ENCODE measurements at regions not wholly inside any gene's neighbourhood (a gene's known extent, or its start where the extent isn't known, plus 50 kb on each side); places are given as distances from the start of the nearest gene placed in this dataset.
"Not testable (repeated sequence)": the region's sequence is repeated elsewhere in the genome, so short reads cannot be mapped to it uniquely, and the experiment has no call there.

DNA sequence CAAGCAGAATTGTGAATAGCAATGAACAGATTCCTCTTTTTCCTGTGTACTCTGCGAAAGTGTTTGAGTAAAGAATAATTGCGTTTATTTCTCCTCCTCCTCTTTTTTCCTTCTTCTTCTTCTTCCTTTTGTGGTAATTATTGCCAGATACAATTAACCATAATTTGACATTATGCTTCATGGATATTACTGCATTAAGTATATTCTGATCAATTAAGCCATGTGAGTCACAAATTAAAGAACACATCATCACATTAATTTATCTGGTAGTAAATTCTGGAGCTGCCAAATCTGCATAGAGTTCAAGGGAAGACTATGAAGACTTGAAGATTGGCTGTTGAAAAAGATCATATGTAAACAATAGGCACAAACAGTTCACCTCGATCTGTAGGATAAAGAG, 72.9 kb upstream of the TFPI start:
- FAIRE-seq (no peak), DNase-seq (ENCODE audit: insufficient read length, low spot score) (no peak)
- TF ChIP-seq, protein P1, sequence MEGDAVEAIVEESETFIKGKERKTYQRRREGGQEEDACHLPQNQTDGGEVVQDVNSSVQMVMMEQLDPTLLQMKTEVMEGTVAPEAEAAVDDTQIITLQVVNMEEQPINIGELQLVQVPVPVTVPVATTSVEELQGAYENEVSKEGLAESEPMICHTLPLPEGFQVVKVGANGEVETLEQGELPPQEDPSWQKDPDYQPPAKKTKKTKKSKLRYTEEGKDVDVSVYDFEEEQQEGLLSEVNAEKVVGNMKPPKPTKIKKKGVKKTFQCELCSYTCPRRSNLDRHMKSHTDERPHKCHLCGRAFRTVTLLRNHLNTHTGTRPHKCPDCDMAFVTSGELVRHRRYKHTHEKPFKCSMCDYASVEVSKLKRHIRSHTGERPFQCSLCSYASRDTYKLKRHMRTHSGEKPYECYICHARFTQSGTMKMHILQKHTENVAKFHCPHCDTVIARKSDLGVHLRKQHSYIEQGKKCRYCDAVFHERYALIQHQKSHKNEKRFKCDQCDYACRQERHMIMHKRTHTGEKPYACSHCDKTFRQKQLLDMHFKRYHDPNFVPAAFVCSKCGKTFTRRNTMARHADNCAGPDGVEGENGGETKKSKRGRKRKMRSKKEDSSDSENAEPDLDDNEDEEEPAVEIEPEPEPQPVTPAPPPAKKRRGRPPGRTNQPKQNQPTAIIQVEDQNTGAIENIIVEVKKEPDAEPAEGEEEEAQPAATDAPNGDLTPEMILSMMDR (IDR thresholded peaks at IDR 0.05; ENCODE audit: insufficient read depth, missing control alignments), result no peak

DNA sequence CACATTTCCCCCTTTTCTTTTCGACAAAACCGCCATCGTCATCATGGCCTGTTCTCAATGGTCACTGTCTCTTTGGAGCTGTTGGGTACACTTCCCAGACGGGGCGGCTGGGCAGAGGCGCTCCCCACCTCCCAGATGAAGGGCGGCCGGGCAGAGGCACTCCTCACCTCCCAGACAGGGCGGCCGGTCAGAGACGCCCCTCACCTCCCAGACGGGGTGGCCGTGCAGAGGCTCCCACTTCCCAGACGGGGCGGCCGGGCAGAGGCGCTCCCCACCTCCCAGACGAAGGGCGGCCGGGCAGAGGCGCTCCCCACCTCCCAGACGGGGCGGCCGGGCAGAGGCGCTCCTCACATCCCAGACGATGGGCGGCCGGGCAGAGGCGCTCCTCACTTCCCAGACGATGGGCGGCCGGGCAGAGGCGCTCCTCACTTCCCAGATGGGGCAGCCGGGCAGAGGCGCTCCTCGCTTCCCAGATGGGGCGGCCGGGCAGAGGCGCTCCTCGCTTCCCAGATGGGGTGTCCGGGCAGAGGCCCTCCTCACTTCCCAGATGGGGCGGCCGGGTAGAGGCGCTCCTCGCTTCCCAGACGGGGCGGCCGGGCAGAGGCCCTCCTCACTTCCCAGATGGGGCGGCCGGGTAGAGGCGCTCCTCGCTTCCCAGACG, 82.6 kb upstream of the TFPI start:
- FAIRE-seq; DNase-seq (ENCODE audit: insufficient read length, low spot score): not testable (repeated sequence)

DNA sequence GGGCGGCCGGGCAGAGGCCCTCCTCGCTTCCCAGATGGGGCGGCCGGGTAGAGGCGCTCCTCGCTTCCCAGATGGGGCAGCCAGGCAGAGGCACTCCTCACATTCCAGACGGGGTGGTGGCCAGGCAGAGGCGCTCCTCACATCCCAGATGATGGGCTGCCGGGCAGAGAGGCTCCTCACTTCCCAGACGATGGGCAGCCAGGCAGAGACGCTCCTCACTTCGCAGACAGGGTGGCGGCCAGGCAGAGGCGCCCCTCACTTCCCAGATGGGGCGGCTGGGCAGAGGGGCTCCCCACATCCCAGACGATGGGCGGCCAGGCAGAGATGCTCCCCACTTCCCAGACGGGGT, 83.1 kb upstream of the TFPI start:
- not testable (repeated sequence) for DNase-seq (ENCODE audit: insufficient read length, low spot score); FAIRE-seq

DNA sequence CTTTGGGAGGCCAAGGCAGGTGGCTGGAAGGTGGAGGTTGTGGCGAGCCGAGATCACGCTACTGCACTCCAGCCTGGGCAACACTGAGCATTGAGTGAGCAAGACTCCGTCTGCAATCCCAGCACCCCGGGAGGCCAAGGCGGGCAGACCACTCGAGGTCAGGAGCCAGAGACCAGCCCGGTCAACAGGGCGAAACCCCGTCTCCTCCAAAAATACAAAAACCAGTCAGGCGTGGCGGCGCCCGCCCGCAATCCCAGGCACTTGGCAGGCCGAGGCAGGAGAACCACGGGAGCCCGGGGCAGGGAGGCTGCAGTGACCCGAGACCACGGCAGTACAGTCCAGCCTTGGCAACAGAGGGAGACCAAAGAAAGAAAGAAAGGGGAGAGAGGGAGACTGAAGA, 83.5 kb upstream of the TFPI start:
- not testable (repeated sequence) for FAIRE-seq; DNase-seq (ENCODE audit: insufficient read length, low spot score)

DNA sequence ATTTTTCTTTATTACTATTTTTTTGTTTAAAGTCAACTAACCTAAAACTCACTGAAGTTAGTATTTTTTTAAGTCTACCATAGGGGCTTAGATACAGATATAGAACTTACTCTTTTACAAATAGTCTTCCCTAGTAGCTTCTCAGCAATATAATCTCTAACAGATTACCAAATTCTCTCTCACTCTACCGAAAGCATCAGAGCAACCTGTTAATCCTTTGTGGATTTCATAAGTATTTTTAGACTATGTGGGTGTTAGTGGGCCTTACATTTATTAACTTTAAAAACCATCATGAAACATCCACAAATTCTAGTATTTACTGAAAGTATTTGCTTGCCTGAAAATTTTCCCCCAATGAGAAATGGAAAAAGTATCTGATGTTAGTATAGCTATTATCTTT, 84.6 kb upstream of the TFPI start:
- no peak for FAIRE-seq
- DNase-seq (ENCODE audit: insufficient read length, low spot score), result no peak
- TF ChIP-seq, protein P1 (IDR thresholded peaks at IDR 0.05; ENCODE audit: insufficient read depth, missing control alignments), result no peak

DNA sequence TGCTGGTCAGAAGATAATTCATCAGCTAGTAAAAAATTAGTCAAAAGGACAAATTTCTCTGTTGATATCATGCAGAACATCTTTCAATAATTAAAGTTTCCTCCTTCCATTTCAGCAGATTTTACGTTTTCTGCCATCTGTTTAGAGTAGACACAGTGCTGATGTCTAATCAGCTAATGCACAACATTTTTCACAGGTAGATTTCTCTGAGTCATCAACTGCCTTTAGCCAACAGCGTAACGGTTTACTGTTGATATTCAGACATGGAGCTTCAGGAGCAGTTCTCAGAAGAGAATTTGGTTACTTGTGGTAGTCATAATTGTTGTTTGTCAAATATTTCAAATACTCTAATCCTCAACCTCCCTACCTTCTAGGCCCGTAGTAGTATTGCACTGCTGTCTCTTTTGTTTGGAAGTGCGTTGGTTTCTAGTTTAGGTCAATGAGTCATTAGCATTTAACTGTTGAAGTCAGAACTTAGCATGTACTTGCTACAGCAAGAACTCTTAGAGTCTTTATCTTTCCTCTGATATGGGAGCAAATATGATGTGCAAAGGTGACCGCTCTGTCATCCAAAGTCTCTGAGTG, 86.8 kb upstream of the TFPI start:
- TF ChIP-seq, protein P1 (IDR thresholded peaks at IDR 0.05; ENCODE audit: insufficient read depth, missing control alignments), result no peak
- FAIRE-seq (no peak), DNase-seq (ENCODE audit: insufficient read length, low spot score) (no peak)

DNA sequence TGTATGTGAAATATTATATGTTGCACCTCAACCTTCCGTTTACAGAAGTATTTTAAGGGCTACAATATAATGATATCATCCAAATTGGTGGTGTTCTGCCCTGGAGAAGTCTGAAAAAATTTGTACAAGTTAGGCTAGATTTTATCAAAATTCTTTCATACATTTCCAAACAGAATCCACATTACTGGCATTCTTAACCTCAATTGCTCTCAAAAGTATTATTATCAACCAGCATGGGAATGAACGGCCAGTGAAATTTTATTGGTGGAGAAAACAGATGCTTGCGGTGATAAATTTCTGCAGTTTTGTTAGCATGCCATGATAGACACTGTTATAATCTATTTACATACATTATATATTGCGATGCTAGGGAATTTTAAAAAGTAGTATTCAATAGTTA, 88.3 kb upstream of the TFPI start:
- FAIRE-seq, result no peak
- TF ChIP-seq, protein P1 (IDR thresholded peaks at IDR 0.05; ENCODE audit: insufficient read depth, missing control alignments), result no peak
- DNase-seq (ENCODE audit: insufficient read length, low spot score), result no peak

DNA sequence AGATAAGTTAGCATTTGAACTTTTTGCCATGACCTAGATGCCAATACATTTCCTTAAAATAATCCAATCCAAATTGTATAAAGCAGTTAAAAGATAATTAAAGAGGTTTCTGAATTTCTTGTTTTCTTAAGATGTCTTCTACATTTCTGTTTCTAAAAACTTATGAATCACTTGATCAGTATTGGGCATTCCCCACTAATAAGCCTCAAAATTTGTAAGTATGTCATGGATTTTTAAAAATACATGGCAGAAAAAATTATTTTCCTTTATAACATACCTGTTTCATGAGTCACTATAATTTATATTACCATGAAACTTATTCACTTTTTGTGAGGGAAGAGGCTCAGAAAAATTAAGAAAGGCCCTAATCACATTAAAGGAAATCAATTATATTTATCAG, 90.3 kb upstream of the TFPI start:
- FAIRE-seq, result no peak

More for the DNA sequence above, 90.3 kb upstream of the TFPI start:
- TF ChIP-seq, protein P1 (IDR thresholded peaks at IDR 0.05; ENCODE audit: insufficient read depth, missing control alignments), result no peak
- no peak for DNase-seq (ENCODE audit: insufficient read length, low spot score)
